KBM-7 (cell line): ENCODE measurements at regions not wholly inside any gene's neighbourhood (a gene's known extent, or its start where the extent isn't known, plus 50 kb on each side); places are given as distances from the start of the nearest gene placed in this dataset.

ENCODE experiments used
- DNase-seq: peaks from one replicate; pipeline ENCODE4 v3.0.0-alpha.2; 2015
- in situ Hi-C: fragments of 300-500 bp; cut with MboI; formaldehyde crosslinking; loops from 2 replicates; pipeline ENCODE4 v1.14.3; 2020; ENCODE audit warnings: low sequenced_read_pairs, low pct_unique_long_range_greater_than_20kb, mixed read lengths

- no peak for DNase-seq
- in situ Hi-C loops = no loop called here
Observed at GRCh38 chr1:29743931-29744330, 507.6 kb downstream of the PTPRU start.

DNA sequence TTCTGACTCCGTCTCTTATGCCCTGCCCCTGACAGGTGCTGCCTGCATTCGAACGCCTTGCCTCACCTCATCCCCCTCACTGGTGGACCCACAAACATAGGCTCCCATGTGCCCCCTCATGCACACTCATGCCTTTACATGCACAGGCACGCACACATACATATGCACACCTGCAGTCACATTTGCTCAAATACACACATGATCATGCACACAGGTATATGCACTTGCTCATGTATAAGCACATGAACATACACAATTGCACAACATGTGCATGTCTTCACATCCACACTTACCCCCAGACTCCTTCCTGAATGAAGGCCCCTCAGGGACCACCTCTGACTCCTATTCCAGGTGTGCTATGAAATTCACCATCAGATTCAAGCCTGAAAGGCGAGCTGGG lies 506.9 kb downstream of the PTPRU start:
- in situ Hi-C loops = no loop called here
- DNase-seq = no peak

DNA sequence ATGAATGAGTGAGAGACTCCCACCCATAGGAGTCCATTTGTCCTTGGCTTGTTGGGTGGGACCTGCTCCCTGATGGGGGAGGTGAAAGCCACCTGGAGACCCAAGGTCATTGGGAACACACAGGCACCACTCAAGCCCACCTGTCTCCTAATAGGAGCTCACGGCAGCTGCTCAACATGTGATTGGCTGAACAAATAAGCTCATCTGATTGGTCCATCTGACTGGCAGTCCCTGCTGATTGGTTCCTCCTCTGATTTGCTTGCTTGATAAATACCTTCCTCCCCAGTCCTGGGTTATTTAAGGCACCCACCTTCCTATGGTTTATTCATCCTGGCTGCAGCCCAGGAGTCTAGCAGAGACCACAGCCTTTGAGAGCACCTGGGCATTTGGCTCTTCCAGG lies 502.9 kb downstream of the PTPRU start:
- in situ Hi-C loops = no loop called here
- DNase-seq = no peak

DNA sequence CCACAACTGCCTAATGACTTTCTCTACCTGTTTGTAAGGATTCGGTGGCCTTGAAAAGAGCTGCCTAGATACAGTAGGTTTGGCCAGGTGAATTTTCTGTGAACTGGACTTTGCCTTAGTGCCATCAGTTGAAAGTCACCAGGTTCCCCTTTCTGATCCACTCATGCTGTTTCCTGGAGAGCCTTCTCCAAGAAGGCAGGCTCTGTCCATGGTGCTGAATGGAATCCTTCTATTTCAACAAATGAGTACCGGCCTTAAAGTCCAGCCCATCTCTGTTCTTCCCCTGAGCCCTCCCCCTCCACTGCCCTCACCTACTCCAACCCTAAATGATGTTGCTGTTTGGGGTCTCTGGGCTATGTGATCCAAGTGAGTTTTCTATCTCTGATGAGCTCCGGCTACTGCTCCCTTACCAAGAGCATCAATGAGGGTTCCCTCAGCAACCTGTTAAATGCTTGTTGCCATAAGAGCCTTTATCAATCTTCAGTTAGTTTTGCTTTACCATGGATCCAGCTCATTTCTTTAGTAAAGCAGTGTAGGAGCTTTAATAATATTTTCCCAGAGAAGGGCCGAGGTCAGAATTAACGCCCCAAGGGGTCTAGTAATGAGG lies 500.4 kb downstream of the PTPRU start:
- in situ Hi-C loops = no loop called here
- peak; percentile 56 for DNase-seq

GRCh38 chr1:29732453-29732852 lies 496.1 kb downstream of the PTPRU start:
- in situ Hi-C loops = no loop called here
- DNase-seq = peak; percentile 20

DNA sequence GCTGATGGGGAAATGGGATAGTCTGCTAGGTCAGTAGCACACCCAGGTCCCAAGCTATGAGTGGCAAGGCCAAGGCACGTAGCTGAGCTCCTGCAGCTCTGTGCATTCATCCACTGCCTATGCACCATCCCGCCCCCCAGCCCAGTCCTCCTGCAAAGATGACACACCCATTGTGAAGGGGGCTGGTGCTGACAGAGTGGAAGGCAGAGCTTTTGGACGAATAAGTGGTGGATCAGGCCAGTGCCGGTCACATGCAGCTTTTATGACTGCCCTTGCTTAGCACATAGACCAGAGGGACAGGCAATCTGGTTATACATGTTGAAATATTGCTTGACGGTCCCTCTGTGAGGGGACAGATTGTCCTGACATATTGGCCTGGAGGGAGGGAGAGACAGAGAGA lies 494.3 kb downstream of the PTPRU start:
- in situ Hi-C loops = no loop called here
- DNase-seq = no peak

- in situ Hi-C loops = no loop called here
- no peak for DNase-seq
Observed at GRCh38 chr1:29729281-29729680, 493.0 kb downstream of the PTPRU start.

GRCh38 chr1:29728703-29729102 lies 492.4 kb downstream of the PTPRU start:
- DNase-seq = no peak
- in situ Hi-C loops = no loop called here

DNA sequence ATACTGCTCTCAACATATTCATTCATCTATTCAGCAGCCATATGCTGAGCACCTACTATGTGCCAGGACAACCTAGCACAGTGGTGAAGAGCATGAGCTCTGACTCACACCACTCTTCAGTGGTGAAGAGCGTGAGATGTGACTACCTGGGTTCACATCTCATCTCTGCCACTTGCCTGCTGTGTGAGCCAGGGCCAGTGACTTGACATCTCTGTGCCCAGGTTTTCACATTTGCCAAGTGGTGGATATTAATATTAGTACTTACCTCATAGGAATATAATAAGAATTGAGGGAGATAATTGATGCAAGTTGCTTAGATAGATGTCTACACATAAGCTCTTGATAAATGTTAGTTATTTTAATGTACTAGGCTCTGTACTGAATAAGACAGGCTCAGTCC lies 488.9 kb downstream of the PTPRU start:
- in situ Hi-C loops = no loop called here
- no peak for DNase-seq

- no peak for DNase-seq
- in situ Hi-C loops = no loop called here
Observed at GRCh38 chr1:29722598-29722997, 486.3 kb downstream of the PTPRU start.

DNA sequence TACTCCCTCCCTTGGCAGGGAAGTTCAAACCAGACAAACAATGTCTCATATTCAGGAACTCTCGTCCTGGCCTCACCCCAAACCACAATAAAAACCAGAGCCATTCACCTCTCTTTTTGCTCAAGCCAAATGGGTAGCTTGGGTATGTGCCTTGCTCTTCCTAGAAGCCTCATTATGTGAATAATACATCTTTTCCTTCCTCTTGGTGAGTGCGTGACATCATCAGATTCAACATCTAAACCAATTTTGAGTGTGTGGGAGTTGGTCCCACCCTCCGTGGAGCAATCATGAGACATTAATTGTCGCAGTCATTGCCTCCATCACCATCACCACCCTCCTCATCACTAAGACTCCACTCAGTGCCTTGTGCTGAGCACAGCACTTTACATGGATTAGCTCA lies 482.9 kb downstream of the PTPRU start:
- DNase-seq = no peak
- in situ Hi-C loops = no loop called here

DNA sequence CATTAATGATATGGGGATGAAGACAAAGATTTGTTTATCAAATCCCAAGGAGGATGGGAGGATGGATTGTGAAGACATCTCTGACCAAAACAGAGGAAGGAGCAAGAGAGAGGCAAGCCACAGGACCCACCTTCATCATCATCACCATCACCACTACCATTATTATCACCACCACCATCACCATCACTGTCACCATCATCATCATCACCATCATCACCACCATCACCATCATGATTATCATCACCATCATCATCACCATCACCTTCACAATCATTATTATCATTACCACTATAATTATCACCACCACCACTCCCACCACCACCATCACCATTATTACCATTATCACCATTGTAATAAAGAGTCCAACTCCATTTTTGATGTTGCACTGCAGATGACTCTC lies 482.5 kb downstream of the PTPRU start:
- in situ Hi-C loops = no loop called here
- no peak for DNase-seq

DNA sequence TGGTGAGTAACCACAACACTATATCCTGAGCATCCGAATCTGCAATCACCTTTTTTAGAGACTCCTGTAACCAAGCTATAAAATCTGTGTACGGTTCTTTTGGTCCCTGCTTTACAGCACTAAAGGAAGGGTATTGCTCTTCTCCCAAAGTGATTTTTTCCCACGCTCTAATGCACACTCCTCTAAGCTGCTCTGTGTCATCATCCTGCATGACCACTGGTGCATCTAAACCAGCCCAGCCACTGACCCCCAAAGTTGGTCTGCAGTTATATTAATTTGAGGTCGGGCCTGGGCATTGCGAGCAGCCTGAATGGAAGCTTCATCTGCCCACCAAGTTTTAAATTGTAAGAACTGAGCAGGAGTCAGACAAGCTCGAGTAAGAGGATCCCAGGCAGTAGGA lies 480.0 kb downstream of the PTPRU start:
- in situ Hi-C loops = no loop called here
- no peak for DNase-seq

DNA sequence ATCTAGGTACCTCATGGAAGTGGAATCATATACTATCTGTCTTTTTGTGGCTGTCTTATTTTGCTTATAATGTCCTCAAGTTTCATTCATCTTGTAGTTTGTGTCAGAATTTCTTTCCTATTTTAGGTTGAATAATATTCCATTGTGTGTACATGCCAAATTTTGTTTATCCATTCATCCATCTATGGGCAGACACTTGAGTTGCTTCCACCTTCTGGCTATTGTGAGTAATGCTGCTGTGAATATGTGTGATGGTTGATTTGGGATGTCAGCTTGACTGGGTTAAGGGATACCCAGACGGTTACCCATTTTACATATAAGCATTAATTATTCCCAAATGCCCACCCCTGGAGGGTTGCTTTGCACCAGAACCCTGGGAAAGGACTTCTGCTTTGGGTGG lies 477.5 kb downstream of the PTPRU start:
- in situ Hi-C loops = no loop called here
- no peak for DNase-seq

DNA sequence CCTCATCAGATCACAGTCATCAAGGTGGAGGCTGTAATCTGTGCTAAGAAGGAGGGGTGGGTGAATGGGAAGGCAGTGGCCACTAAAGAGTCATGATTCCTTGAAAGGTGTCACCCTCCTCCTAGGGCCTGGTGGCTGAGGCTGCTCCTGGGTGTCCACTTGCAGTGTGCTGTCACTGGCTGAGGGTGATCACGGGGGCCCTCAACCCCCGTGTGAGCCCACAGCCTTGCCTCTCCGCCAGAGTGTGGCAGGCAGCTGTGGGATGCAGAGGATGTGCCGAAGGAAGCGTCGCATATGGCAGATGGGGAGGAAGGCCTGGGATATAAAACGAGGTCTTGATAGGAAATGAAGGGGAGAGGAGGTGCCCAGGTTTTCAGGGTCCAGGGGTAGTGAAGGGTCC lies 476.5 kb downstream of the PTPRU start:
- in situ Hi-C loops = no loop called here
- no peak for DNase-seq

DNA sequence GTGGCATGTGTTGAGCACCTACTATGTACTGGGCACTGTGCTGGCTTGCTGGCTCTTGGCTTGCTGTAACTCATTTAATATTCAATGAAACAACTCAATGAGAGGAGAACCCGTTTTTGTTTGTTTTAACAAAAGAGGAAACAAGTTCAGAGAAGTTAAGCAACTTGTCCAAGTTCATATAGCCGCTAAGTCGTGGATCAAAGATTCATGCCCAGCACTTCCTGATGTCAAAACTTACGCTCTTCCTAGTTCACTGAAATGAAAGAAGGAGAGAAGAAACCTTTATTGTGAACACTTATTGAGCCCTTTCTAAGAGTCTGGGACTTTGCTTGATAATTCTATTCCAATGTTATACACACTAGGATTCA lies 475.9 kb downstream of the PTPRU start:
- no peak for DNase-seq
- in situ Hi-C loops = no loop called here

DNA sequence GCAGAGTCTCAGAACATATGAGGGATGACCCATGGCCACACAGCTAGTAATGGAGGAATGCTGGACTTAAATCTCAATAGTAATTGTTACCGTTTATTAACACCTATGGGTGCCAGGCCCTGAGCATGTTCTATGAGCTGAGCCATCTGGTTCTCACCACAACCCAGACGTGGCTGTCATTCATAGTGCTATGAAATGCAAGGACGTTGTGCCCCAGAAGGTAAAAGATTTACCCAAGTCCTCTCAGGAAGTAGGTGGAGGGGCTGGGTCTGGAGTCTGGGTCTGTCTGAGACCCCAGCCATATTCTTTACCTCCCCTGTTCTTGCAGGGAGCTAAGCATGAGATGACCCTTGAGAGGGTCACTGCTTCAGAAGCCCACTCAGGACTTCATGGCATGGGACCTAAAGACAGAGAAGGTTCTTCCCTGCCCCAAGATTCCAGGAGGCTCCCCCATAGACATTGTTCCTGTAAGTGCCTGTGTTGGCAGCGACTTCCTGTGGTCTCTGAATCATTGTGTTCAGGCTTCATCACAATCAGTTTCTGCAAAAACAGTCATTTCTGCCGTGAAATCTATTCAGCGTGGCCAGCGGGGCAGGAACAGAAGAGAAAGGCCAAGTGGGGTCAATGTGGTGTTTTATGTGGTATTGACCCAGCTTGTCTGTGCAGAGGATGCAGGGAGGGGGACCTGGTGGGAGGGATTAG lies 475.4 kb downstream of the PTPRU start:
- no peak for DNase-seq
- in situ Hi-C loops = no loop called here

- no peak for DNase-seq
- in situ Hi-C loops = no loop called here
Observed at GRCh38 chr1:29709704-29710280, 473.5 kb downstream of the PTPRU start.

- no peak for DNase-seq
- in situ Hi-C loops = no loop called here
Observed at GRCh38 chr1:29708796-29709703, 472.7 kb downstream of the PTPRU start.

GRCh38 chr1:29708381-29708780 lies 472.1 kb downstream of the PTPRU start:
- in situ Hi-C loops = no loop called here
- no peak for DNase-seq
